ENCODE measurements at regions not wholly inside any gene's neighbourhood (a gene's known extent, or its start where the extent isn't known, plus 50 kb on each side); places are given as distances from the start of the nearest gene placed in this dataset.

DNA sequence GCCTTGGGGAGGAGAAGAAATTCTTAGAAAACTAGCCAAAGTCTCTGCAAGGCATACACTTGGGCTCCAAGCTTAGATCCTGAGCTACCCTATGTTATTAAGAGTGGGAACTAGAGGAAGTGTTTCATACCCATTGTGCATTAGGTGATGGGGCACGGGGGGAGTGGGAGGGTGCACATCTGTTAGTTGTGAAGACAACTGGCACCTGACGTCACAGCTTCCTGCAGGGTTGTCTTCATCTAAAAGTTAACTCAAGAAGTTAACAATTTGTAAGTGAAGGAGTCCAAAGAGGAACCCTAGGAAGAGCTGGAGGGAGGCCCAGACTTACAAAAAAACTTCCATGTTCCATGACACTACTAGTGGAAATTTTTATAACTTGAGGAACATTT lies 158.1 kb downstream of the ADRA2A start:
- no peak for TF ChIP-seq CTCF (IDR thresholded peaks at IDR 0.05; ENCODE audit: extremely low read depth, missing control alignments)
- DNase-seq (ENCODE audit: low spot score), result no peak

DNA sequence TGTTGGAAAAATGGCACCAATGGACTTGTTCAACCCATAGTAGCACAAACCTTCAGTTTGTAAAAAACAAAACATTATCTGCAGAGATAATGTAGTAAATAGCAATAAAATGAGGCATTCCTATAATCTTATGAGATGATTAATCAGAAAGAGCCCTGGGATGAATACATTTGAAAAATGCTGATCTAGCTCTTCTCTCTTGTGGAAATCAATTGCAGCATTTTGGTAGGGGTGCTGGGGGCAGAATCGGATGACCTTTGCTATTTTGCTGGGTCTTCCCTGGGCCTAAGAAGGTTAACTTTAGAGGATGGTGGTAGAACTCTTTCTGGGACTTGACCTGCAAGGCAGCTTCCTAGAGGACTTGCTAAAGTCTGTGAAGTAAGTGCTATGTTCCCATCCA lies 163.5 kb downstream of the ADRA2A start:
- TF ChIP-seq CTCF (IDR thresholded peaks at IDR 0.05; ENCODE audit: extremely low read depth, missing control alignments), result no peak
- no peak for DNase-seq (ENCODE audit: low spot score)

DNA sequence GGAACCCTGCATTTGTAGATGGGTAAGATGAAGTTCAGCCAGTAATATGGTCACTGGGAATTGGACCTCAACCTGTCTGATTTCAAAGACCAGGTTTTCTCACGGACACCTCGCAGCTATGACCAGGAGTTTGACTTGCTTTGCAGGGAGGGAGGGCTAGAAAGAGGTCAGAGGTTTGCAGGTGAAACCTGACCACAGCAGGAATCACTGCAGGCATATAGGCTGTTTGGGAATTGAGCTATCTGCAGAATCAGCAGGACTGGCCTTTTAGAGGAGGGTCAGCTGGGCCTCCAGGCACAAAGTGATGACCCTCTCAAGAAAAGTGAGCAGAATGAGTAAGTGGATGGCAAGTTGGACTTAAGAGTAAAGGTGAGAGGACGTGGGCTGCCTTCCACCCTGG lies 166.3 kb downstream of the ADRA2A start:
- no peak for DNase-seq (ENCODE audit: low spot score)
- no peak for TF ChIP-seq CTCF (IDR thresholded peaks at IDR 0.05; ENCODE audit: extremely low read depth, missing control alignments)

- TF ChIP-seq CTCF (IDR thresholded peaks at IDR 0.05; ENCODE audit: extremely low read depth, missing control alignments), result no peak
- DNase-seq (ENCODE audit: low spot score), result no peak
These were observed 169.3 kb downstream of the ADRA2A start for GRCh38 chr10:111246136-111246535.

DNA sequence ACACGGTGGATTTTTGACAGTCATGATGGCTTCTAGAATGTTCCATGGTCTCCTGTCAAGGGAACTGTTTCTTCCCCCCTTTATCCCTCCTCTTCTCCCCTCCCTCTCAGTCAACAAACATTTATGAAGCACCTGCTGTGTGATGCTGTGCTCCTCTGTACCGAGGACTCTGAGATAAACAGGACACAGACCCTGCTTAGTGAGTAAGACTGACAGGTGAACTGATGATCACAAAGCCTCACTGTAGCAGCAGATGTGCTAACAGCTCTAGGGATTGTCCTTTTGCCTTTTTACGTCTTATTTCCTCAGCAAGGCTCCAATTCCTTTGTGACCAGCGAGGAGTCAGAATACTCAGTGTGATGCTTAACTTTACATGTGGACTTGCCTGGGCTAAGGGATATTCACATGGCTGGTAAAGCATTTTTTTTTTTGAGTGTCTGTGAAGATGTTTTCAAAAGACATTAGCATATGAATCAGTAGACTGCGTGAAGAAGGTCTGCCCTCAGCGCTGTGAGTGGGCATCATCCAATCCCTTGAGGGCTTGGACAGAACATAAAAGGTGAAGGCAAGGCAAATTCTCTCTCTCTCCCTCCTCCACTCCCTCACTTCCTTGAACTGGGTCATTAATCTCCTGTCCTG lies 170.1 kb downstream of the ADRA2A start:
- DNase-seq (ENCODE audit: low spot score), result no peak

GRCh38 chr10:111247781-111248389 lies 171.1 kb downstream of the ADRA2A start:
- TF ChIP-seq CTCF (IDR thresholded peaks at IDR 0.05; ENCODE audit: extremely low read depth, missing control alignments), result no peak
- DNase-seq (ENCODE audit: low spot score), result no peak

More for the DNA sequence above, 170.1 kb downstream of the ADRA2A start:
- TF ChIP-seq CTCF (IDR thresholded peaks at IDR 0.05; ENCODE audit: extremely low read depth, missing control alignments), result no peak

DNA sequence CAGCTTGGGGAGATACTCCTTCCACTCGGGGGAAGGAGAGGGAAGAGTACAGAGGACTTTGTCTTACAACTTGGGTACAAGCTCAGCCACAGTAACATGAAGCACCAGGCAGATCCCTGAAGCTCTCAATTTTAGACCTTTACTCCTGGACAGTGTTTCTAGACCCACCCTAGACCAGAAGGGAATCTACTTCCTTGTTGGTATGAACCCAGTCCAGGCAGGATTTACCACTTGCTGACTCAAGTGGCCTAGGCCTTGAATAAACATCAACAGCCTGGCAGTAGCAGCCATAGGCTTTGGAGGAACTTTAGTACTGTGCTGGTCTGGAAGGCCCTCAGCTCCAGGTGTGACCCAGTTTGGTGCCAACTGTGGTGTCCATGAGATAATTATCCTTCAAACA lies 173.1 kb downstream of the ADRA2A start:
- no peak for TF ChIP-seq CTCF (IDR thresholded peaks at IDR 0.05; ENCODE audit: extremely low read depth, missing control alignments)
- DNase-seq (ENCODE audit: low spot score), result no peak

Data from GM20000 (cell line).